Right forelimb (tissue), 1 donor: ENCODE measurements at regions not wholly inside any gene's neighbourhood (a gene's known extent, or its start where the extent isn't known, plus 50 kb on each side); places are given as distances from the start of the nearest gene placed in this dataset.

Source experiments
- DNase-seq: peaks from one replicate; pipeline ENCODE4 v3.0.0-alpha.2; 2018

DNA sequence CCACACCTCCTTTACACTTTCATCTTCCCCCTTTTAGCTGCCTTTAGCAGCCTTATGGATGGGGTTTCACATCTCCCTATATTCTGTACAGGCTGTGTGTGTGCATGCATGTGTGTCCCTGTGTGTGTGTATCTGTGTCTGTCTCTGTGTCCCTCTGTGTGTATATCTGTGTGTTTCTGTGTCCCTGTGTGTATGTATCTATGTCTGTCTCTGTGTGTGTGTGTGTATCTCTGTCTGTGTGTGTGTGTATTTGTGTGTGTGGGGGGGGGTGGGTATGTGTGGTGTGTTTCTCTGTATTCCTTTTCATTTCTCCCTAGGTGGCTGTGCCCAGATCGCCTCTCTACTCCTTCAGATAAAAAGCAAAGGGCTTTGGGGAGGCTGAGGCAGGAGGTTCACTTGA, 52.2 kb upstream of the CD83 start:
- DNase-seq: no peak

GRCh38 chr6:14066782-14067406, 50.7 kb upstream of the CD83 start:
- DNase-seq: peak; percentile 56

DNA sequence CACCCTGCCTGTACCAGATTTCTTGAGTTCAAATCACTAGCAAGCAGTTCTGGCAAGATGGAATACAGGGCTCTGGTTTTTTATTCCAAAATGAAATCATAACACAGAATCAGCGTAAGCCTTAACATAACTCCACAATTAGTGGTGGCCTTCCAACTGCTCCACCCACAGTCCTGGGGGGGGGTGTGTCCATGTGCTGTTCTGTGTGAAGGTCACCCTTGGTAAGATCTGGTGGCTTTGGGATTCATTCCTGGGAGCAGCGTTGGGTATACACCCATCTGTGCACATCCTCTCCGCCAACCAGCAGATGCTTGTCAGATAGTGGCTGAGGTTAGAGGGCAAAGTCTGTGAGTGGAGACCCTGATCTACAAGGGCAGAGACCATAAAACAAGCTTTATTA, 49.9 kb upstream of the CD83 start:
- DNase-seq: peak; percentile 48
